Activated CD8-positive, alpha-beta T cell treated with anti-CD3 and anti-CD28 coated beads, Interleukin-2, amount 10 ng/mL, durations not matched to agents 7 days and 5 days (primary cell): ENCODE measurements at regions not wholly inside any gene's neighbourhood (a gene's known extent, or its start where the extent isn't known, plus 50 kb on each side); places are given as distances from the start of the nearest gene placed in this dataset.

ENCODE experiments used
- ATAC-seq: fragments of 150-1000 bp; cut with Tn5 transposase; one replicate; pipeline ENCODE4 v1.10.0; 2021; ENCODE audit warnings: moderate library complexity
- CTCF ChIA-PET: fragments of 350-600 bp; sonication (Branson Sonifier 250); formaldehyde crosslinking; loops from one replicate; lab custom pipeline; 2021; ENCODE audit warnings: antibody characterized with exemption; lab: Charles Lee
- POLR2A ChIA-PET: fragments of 350-600 bp; sonication (Branson Sonifier 250); formaldehyde crosslinking; loops from one replicate; lab custom pipeline; 2021; ENCODE audit warnings: antibody characterized with exemption; lab: Charles Lee
- DNase-seq: peaks from one replicate; pipeline ENCODE4 v3.0.0-alpha.2; 2020
- H3K27ac Mint-ChIP-seq: one replicate; pipeline ENCODE4 v1.8.0; 2021; ENCODE audit warnings: mild to moderate bottlenecking, mixed read lengths
- H3K27me3 Mint-ChIP-seq: one replicate; pipeline ENCODE4 v1.8.0; 2021; ENCODE audit warnings: low read depth, mixed read lengths
- H3K36me3 Mint-ChIP-seq: one replicate; pipeline ENCODE4 v1.8.0; 2021; ENCODE audit warnings: low read depth, mixed read lengths
- H3K4me1 Mint-ChIP-seq: one replicate; pipeline ENCODE4 v1.8.0; 2021; ENCODE audit warnings: low read depth, mixed read lengths
- H3K4me3 Mint-ChIP-seq: one replicate; pipeline ENCODE4 v1.8.0; 2021; ENCODE audit warnings: mild to moderate bottlenecking, mixed read lengths
- H3K9me3 Mint-ChIP-seq: one replicate; pipeline ENCODE4 v1.8.0; 2022; ENCODE audit warnings: mixed read lengths; ENCODE audit not compliant: insufficient read depth

DNA sequence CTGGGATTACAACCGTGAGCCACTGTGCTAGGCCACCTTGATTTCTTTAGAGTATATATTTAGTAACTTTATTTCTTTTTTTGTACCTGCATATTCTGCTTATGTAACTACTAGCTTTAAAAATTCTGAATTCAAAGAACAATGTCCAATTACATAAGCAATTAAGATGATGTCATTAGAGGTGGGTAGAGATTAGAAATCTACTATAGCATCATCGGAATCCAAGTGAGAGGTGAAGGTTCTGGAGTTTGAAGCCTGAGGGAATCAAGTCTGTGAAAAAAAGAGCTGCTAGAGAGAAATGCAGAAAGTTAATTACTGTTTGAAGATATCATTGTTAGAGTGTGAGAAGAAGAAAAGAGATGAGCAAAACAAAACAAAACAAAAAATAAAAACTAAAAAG is 79.0 kb upstream of the ENPEP start:
- peaks cover 6% of the 10 kb centered on the region for H3K27me3 Mint-ChIP-seq
- no peak for ATAC-seq
- H3K36me3 Mint-ChIP-seq = no peaks in the 10 kb centered on the region
- POLR2A ChIA-PET = no interaction called here
- H3K9me3 Mint-ChIP-seq = no peaks in the 10 kb centered on the region
- CTCF ChIA-PET = no interaction called here
- H3K4me1 Mint-ChIP-seq = no peaks in the 10 kb centered on the region
- no peak overlapping the region for H3K4me3 Mint-ChIP-seq
- H3K27ac Mint-ChIP-seq = no peak overlapping the region
- no peak for DNase-seq

DNA sequence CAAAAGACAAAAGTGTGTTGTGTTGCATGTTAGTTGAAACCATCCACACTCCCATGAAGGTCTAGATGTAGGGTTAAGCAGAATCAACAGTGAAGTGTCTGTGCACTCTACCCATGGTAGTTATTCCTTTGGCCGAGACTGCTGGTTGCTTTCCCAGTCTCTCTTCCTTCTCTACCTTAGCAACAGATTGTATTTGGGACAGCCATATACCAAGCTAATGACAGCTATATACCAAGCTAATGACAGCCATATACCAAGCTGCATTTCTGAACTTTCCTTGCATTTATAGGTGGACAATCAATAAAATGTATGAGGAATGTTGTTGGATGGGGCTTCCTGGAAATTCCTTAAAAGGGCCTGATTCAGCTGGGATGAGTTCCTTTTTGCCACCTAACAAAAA is 80.5 kb upstream of the ENPEP start:
- no peaks in the 10 kb centered on the region for H3K9me3 Mint-ChIP-seq
- no peak overlapping the region for H3K27ac Mint-ChIP-seq
- ChIA-PET POLR2A (no interaction called here), CTCF (no interaction called here)
- H3K36me3 Mint-ChIP-seq = no peaks in the 10 kb centered on the region
- ATAC-seq (no peak), DNase-seq (no peak)
- no peak overlapping the region for H3K4me3 Mint-ChIP-seq
- H3K27me3 Mint-ChIP-seq = peaks cover 8% of the 10 kb centered on the region
- no peaks in the 10 kb centered on the region for H3K4me1 Mint-ChIP-seq

GRCh38 chr4:110394871-110395270 is 81.1 kb upstream of the ENPEP start:
- Mint-ChIP-seq H3K27me3 (peaks cover 8% of the 10 kb centered on the region), H3K4me1 (no peaks in the 10 kb centered on the region), H3K4me3 (no peak overlapping the region), H3K27ac (no peak overlapping the region), H3K36me3 (no peaks in the 10 kb centered on the region), H3K9me3 (no peaks in the 10 kb centered on the region)
- ChIA-PET POLR2A (no interaction called here), CTCF (no interaction called here)
- DNase-seq (no peak), ATAC-seq (no peak)

- no peak for DNase-seq
- POLR2A ChIA-PET = no interaction called here
- Mint-ChIP-seq H3K27ac (no peak overlapping the region), H3K4me1 (no peaks in the 10 kb centered on the region), H3K4me3 (no peak overlapping the region), H3K27me3 (peaks cover 6% of the 10 kb centered on the region), H3K9me3 (no peaks in the 10 kb centered on the region), H3K36me3 (no peaks in the 10 kb centered on the region)
- ATAC-seq = no peak
- CTCF ChIA-PET = no interaction called here
Observed at GRCh38 chr4:110381784-110382183, 94.2 kb upstream of the ENPEP start.

DNA sequence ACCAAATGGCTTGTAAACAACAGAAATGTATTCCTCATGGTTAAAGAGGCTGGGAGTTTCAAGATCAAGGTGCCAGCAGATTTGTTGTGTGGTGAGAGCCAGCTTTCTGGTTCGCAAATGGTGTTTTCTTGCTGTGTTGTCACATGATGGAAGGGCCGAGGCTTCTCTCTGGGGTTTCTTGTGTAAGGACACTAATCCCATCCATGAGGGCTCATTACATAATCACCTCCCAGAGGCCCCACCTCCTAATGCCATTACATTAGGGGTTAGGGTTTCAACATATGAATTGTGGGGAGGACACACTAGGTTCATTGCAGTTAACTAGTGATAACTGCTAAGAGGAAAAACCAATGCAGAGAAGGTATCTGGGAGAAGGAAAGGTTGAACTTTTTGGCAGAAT is 103.5 kb upstream of the ENPEP start:
- ATAC-seq = no peak
- no peaks in the 10 kb centered on the region for H3K36me3 Mint-ChIP-seq
- H3K4me1 Mint-ChIP-seq = no peaks in the 10 kb centered on the region
- CTCF ChIA-PET = no interaction called here
- no peaks in the 10 kb centered on the region for H3K9me3 Mint-ChIP-seq
- no peak for DNase-seq
- H3K27me3 Mint-ChIP-seq = no peaks in the 10 kb centered on the region
- no peak overlapping the region for H3K27ac Mint-ChIP-seq
- no peak overlapping the region for H3K4me3 Mint-ChIP-seq
- POLR2A ChIA-PET = no interaction called here

- no peaks in the 10 kb centered on the region for H3K27me3 Mint-ChIP-seq
- no peak overlapping the region for H3K27ac Mint-ChIP-seq
- ATAC-seq = no peak
- no peaks in the 10 kb centered on the region for H3K36me3 Mint-ChIP-seq
- ChIA-PET CTCF (no interaction called here), POLR2A (no interaction called here)
- no peaks in the 10 kb centered on the region for H3K4me1 Mint-ChIP-seq
- H3K4me3 Mint-ChIP-seq = no peak overlapping the region
- no peak for DNase-seq
- no peaks in the 10 kb centered on the region for H3K9me3 Mint-ChIP-seq
Observed at GRCh38 chr4:110371016-110371770, 104.8 kb upstream of the ENPEP start.

DNA sequence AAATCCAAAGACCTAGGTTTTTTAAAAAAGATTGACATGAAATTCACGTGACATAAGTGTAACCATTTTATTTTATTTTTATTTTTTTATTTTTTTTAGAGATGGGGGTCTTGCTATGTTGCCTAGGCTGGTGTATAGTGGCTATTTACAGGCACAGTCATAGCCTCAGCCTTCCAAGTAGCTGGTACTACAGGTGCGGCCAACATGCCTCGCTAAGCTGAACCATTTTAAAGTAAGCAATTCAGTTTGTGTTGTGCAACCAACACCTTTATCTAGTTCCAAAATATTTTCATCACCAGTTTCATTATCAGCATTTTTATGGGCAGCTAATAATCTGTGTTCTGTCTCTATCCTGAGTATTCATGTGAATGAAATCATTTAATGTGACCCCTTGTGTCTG is 107.5 kb upstream of the ENPEP start:
- Mint-ChIP-seq H3K9me3 (no peaks in the 10 kb centered on the region), H3K27ac (no peak overlapping the region), H3K36me3 (no peaks in the 10 kb centered on the region), H3K4me3 (no peak overlapping the region), H3K27me3 (peaks cover 3% of the 10 kb centered on the region), H3K4me1 (no peaks in the 10 kb centered on the region)
- CTCF ChIA-PET = no interaction called here
- DNase-seq (no peak), ATAC-seq (no peak)
- POLR2A ChIA-PET = no interaction called here

DNA sequence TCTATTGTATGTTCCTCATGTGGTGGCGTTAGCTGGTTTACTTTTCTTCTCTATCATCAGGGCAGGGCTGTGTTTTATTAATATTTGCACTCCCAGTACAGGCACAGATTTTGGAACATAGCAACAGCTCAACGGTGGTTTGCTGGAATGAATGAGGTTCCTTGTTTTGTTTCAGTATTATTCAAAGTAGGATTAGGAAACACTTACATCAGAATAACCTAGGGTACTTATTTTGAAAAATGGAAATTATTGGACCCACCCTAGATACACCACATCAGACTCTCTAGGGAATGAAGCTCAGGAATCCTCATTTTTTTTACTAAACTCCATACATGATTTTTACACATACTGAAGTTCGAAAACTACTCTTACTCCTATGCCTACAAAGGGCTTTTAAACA is 108.8 kb upstream of the ENPEP start:
- Mint-ChIP-seq H3K36me3 (no peaks in the 10 kb centered on the region), H3K4me3 (no peak overlapping the region), H3K9me3 (no peaks in the 10 kb centered on the region), H3K27me3 (peaks cover 3% of the 10 kb centered on the region), H3K4me1 (peaks cover under 1% of the 10 kb centered on the region), H3K27ac (no peak overlapping the region)
- no peak for ATAC-seq
- DNase-seq = no peak
- ChIA-PET POLR2A (no interaction called here), CTCF (no interaction called here)

DNA sequence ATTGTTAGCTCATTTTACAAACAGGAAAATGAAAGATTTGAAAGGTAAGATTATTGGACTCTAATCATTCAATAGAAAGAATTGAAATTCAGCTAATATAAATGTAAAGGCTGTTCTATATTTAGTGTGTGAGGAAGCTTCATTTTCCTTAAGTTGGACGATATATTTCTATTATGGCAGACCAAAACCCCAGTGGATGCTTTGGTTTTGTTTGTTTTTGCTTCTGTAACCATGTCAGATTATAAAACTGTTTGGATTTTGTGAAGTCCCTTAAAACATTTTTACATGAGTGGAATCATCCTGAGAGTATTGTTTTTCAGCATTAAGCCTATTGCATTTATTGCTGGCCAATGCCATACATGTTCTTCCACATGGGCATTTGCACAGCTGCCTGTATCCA is 110.2 kb upstream of the ENPEP start:
- no peaks in the 10 kb centered on the region for H3K9me3 Mint-ChIP-seq
- no peak overlapping the region for H3K4me3 Mint-ChIP-seq
- no peak overlapping the region for H3K27ac Mint-ChIP-seq
- no peaks in the 10 kb centered on the region for H3K36me3 Mint-ChIP-seq
- POLR2A ChIA-PET = no interaction called here
- no peak for ATAC-seq
- H3K4me1 Mint-ChIP-seq = peaks cover 4% of the 10 kb centered on the region
- peaks cover 3% of the 10 kb centered on the region for H3K27me3 Mint-ChIP-seq
- DNase-seq = no peak
- CTCF ChIA-PET = no interaction called here

DNA sequence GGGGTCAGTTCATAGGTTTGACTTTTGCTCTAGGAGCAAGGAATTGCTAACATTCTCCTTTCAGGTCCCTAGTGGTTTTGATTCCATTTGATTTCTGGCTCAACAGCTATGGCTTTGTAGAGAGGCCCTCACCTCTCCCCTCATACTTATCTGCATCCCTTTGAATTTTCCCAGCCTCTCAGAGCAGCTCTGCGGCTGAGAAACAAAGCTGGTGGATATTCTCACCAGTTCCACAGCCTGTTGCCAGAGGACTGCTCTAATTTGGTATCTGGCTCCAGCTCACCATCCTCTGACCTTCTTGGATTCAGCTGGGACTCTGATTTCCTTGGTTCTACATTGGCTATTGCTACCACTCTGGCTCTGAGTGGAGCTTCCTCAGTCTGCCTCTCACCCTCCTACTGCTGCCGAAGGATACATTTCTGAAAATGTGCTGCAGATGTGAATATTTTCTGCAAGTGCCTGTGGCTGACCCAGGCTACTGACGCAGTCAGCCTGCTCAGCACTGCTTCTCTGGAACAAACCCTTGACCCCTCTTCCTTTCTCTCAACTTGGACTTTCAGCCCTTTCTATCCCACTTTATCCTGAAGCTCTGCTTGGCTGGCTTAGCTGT is 110.9 kb upstream of the ENPEP start:
- ChIA-PET CTCF (no interaction called here), POLR2A (no interaction called here)
- ATAC-seq (no peak), DNase-seq (no peak)
- Mint-ChIP-seq H3K27ac (no peak overlapping the region), H3K27me3 (peaks cover 3% of the 10 kb centered on the region), H3K4me1 (peaks cover 4% of the 10 kb centered on the region), H3K36me3 (no peaks in the 10 kb centered on the region), H3K4me3 (no peak overlapping the region), H3K9me3 (no peaks in the 10 kb centered on the region)

DNA sequence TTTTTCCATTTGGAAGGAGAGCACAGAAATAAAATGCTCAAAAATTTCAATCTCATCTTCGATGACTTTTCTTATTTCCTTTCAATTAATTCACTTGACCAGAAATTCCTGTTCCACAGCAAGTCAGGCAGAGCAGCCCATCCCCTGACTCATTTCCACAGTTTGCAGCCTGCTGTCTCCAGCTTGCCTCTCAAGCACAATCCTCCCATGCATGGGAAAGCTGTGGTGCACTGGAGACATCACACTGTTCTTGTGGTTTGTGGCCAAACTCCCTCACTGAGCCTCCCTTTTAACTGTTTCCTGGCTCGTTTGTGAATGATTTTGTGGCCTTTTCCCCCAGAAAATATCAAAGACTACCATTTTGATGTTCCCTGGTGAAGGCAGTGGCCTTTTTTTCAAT is 114.0 kb upstream of the ENPEP start:
- CTCF ChIA-PET = interaction anchor here (1.6 kb wide), 1 partner anchor 18 kb away, joined by 4 read pairs; no protein-coding TSS in a partner anchor
- ATAC-seq = no peak

DNA sequence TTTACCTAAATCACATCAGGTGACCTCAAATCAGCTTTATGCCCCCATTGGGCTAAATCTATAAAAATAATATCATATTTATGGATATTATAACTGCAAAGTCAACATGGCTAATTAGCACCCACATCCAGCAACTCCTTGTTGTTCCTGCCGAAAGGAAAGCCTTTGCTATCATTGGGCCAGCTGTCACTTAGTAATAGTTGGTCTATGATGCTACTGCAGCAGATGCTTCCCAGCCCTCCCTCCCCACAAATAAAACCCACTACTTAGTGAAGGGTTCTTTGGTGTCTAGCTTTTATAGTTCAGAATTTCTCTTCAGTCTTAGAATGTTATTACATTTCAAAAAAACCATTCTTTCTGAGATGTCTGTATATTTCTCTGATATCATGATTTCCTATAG is 116.9 kb upstream of the ENPEP start:
- ChIA-PET POLR2A (no interaction called here), CTCF (no interaction called here)
- no peak overlapping the region for H3K4me3 Mint-ChIP-seq
- peaks cover 5% of the 10 kb centered on the region for H3K27me3 Mint-ChIP-seq
- no peaks in the 10 kb centered on the region for H3K36me3 Mint-ChIP-seq
- H3K4me1 Mint-ChIP-seq = peaks cover 4% of the 10 kb centered on the region
- no peak overlapping the region for H3K27ac Mint-ChIP-seq
- DNase-seq (no peak), ATAC-seq (no peak)
- H3K9me3 Mint-ChIP-seq = no peaks in the 10 kb centered on the region

More for the DNA sequence above, 114.0 kb upstream of the ENPEP start:
- Mint-ChIP-seq H3K27me3 (peaks cover 6% of the 10 kb centered on the region), H3K4me1 (peaks cover 4% of the 10 kb centered on the region), H3K36me3 (no peaks in the 10 kb centered on the region), H3K4me3 (no peak overlapping the region), H3K9me3 (no peaks in the 10 kb centered on the region), H3K27ac (no peak overlapping the region)
- POLR2A ChIA-PET = no interaction called here
- no peak for DNase-seq
